ENCODE measurements at regions not wholly inside any gene's neighbourhood (a gene's known extent, or its start where the extent isn't known, plus 50 kb on each side); places are given as distances from the start of the nearest gene placed in this dataset. TPM values are rescaled to one million over a fixed set of nuclear protein-coding genes. Genes with fewer than 3 reads are reported as not detected.

DNA sequence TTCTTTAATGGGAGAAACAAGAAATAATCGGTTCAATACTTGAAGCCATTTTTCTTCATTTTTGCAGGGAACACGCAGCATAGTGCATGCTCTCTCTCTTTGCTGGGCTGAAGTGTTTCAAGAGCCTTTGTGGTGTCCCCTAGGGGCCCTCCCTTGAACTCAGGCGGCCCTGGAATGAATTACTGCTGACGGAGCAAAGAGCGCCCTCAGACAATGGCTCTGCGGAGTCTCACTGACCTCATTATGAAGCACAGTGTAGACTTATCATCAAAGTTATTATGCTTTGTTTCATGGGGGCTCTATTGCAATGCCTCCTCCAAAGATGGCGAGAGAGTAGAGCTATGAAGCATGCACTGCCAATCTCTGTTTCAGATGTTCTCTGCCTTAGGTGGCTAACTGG is 64.8 kb upstream of the ADCY2 start:
- H3K27me3 Mint-ChIP-seq (ENCODE audit: insufficient read depth, unreplicated experiment) = no peaks in the 10 kb centered on the region
- no peak overlapping the region for H3K27ac Mint-ChIP-seq (ENCODE audit: low read depth, unreplicated experiment)
- BruUV-seq (replicated peaks) = no TSS peak
- no peak overlapping the region for H3K4me3 Mint-ChIP-seq (ENCODE audit: unreplicated experiment)
- intact Hi-C loops (cut with micrococcal nuclease) = no loop called here
- H3K36me3 Mint-ChIP-seq (ENCODE audit: insufficient read depth, unreplicated experiment) = no peaks in the 10 kb centered on the region
- ChIA-PET POLR2A (no interaction called here), CTCF (no interaction called here)
- no peak for DNase-seq (ENCODE audit: unreplicated experiment)
- no peaks in the 10 kb centered on the region for H3K4me1 Mint-ChIP-seq (ENCODE audit: insufficient read depth, unreplicated experiment)
- TF ChIP-seq, protein P1, sequence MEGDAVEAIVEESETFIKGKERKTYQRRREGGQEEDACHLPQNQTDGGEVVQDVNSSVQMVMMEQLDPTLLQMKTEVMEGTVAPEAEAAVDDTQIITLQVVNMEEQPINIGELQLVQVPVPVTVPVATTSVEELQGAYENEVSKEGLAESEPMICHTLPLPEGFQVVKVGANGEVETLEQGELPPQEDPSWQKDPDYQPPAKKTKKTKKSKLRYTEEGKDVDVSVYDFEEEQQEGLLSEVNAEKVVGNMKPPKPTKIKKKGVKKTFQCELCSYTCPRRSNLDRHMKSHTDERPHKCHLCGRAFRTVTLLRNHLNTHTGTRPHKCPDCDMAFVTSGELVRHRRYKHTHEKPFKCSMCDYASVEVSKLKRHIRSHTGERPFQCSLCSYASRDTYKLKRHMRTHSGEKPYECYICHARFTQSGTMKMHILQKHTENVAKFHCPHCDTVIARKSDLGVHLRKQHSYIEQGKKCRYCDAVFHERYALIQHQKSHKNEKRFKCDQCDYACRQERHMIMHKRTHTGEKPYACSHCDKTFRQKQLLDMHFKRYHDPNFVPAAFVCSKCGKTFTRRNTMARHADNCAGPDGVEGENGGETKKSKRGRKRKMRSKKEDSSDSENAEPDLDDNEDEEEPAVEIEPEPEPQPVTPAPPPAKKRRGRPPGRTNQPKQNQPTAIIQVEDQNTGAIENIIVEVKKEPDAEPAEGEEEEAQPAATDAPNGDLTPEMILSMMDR (IDR thresholded peaks at IDR 0.05; ENCODE audit: unreplicated experiment) = no peak
- H3K9me3 Mint-ChIP-seq (ENCODE audit: unreplicated experiment) = peaks cover 14% of the 10 kb centered on the region

Small RNA genes lying in the stretch of these regions (microRNA-seq; reads per million reads assigned to microRNA genes)
- not detected for gene MIR4278

Measured in MCF 10A (cell line).